IMR-90 (cell line): ENCODE measurements at regions not wholly inside any gene's neighbourhood (a gene's known extent, or its start where the extent isn't known, plus 50 kb on each side); places are given as distances from the start of the nearest gene placed in this dataset.

Experiments
- ATAC-seq: fragments of 200-7000 bp; cut with Tn5 transposase; 2 replicates; pipeline ENCODE4 v1.9.1; 2020; ENCODE audit warnings: low read depth, mild to moderate bottlenecking, moderate library complexity
- BruUV-seq: library from RNA; stranded (reverse); fragments of 400-500 nt; replicated peaks from 2 replicates; lab custom pipeline; 2021; lab: Mats Ljungman, UMichigan
- CTCF ChIA-PET: fragments of 300-600 bp; formaldehyde crosslinking; extraction: SDS; loops from one replicate; lab custom pipeline; 2021; ENCODE audit warnings: antibody characterized with exemption; lab: Yijun Ruan, JAX
- POLR2A ChIA-PET: fragments of 300-600 bp; sonication (Branson Sonifier 250); formaldehyde crosslinking; loops from one replicate; lab custom pipeline; 2022; ENCODE audit warnings: antibody characterized with exemption; ENCODE audit not compliant: unreplicated experiment; lab: Charles Lee
- DNase-seq: peaks from one replicate; pipeline ENCODE4 v3.0.0; 2013
- H2AFZ ChIP-seq: replicated peaks from 2 replicates; pipeline ENCODE3; 2013; ENCODE audit warnings: low read length, mild to moderate bottlenecking; ENCODE audit not compliant: poor library complexity
- H2AK5ac ChIP-seq: 2 replicates; pipeline ENCODE4 v1.6.1; 2013; ENCODE audit warnings: low read depth, low read length, inconsistent platforms
- H2AK9ac ChIP-seq: replicated peaks from 2 replicates; pipeline ENCODE3; 2013; ENCODE audit warnings: mild to moderate bottlenecking, low read depth, low read length, moderate library complexity; ENCODE audit not compliant: poor library complexity
- H2BK120ac ChIP-seq: 2 replicates; pipeline ENCODE4 v1.6.1; 2013; ENCODE audit warnings: low read depth, low read length, inconsistent platforms
- H2BK15ac ChIP-seq: 3 replicates; pipeline ENCODE4 v1.6.1; 2013; ENCODE audit warnings: low read depth, low read length, inconsistent platforms
- H2BK20ac ChIP-seq: 2 replicates; pipeline ENCODE4 v1.6.1; 2013; ENCODE audit warnings: low read depth, mild to moderate bottlenecking, inconsistent platforms, low read length, moderate library complexity
- H2BK5ac ChIP-seq: 2 replicates; pipeline ENCODE4 v1.6.1; 2013; ENCODE audit warnings: mild to moderate bottlenecking, low read depth, low read length, inconsistent platforms; ENCODE audit not compliant: poor library complexity, severe bottlenecking
- H3K14ac ChIP-seq: replicated peaks from 2 replicates; pipeline ENCODE4 v1.6.1; 2013; ENCODE audit warnings: low read depth, low read length, inconsistent platforms
- H3K18ac ChIP-seq: 2 replicates; pipeline ENCODE4 v1.6.1; 2013; ENCODE audit warnings: low read depth, low read length, control low read depth
- H3K23ac ChIP-seq: 2 replicates; pipeline ENCODE4 v1.6.1; 2013; ENCODE audit warnings: low read depth, low read length, inconsistent platforms
- H3K27ac ChIP-seq: 2 replicates; pipeline ENCODE4 v1.5.1; 2013; ENCODE audit warnings: mild to moderate bottlenecking, control low read depth, low read length; ENCODE audit not compliant: insufficient read depth
- H3K27me3 ChIP-seq: 2 replicates; pipeline ENCODE4 v1.6.1; 2013; ENCODE audit warnings: low read length; ENCODE audit not compliant: control insufficient read depth, insufficient read depth
- H3K36me3 ChIP-seq: 2 replicates; pipeline ENCODE4 v1.6.1; 2013; ENCODE audit warnings: low read length, mixed read lengths; ENCODE audit not compliant: control insufficient read depth, insufficient read depth
- H3K4ac ChIP-seq: 2 replicates; pipeline ENCODE4 v1.6.1; 2013; ENCODE audit warnings: low read depth, low read length, inconsistent platforms
- H3K4me1 ChIP-seq: 2 replicates; pipeline ENCODE4 v1.6.1; 2013; ENCODE audit warnings: low read length, mixed read lengths; ENCODE audit not compliant: control insufficient read depth, insufficient read depth
- H3K4me2 ChIP-seq: 2 replicates; pipeline ENCODE4 v1.6.1; 2013; ENCODE audit warnings: low read depth, mild to moderate bottlenecking, control low read depth, low read length, moderate library complexity
- H3K4me3 ChIP-seq: 2 replicates; pipeline ENCODE4 v1.5.1; 2013; ENCODE audit warnings: low read depth, mild to moderate bottlenecking, control low read depth, low read length, moderate library complexity; ENCODE audit not compliant: insufficient read depth
- H3K56ac ChIP-seq: 2 replicates; pipeline ENCODE4 v1.6.1; 2013; ENCODE audit warnings: low read length, inconsistent platforms; ENCODE audit not compliant: insufficient read depth; ENCODE audit errors: extremely low read depth
- H3K79me1 ChIP-seq, 2 experiments: 2 replicates each; pipeline ENCODE4 v1.6.1; 2013; ENCODE audit warnings: low read length in 2 of 2, inconsistent platforms in 1 of 2, low read depth in 1 of 2
- H3K9ac ChIP-seq: 2 replicates; pipeline ENCODE4 v1.6.1; 2013; ENCODE audit warnings: low read depth, low read length, control low read depth
- H3K9me1 ChIP-seq: 2 replicates; pipeline ENCODE4 v1.6.1; 2013; ENCODE audit warnings: low read length, inconsistent platforms; ENCODE audit not compliant: insufficient read depth
- H3K9me3 ChIP-seq: 2 replicates; pipeline ENCODE4 v1.6.1; 2013; ENCODE audit warnings: low read length; ENCODE audit not compliant: control insufficient read depth, insufficient read depth
- H4K20me1 ChIP-seq: 2 replicates; pipeline ENCODE4 v1.6.1; 2013; ENCODE audit warnings: low read length, inconsistent platforms; ENCODE audit not compliant: insufficient read depth
- H4K5ac ChIP-seq: 2 replicates; pipeline ENCODE4 v1.6.1; 2013; ENCODE audit warnings: mild to moderate bottlenecking, low read depth, low read length, control low read depth
- H4K8ac ChIP-seq, 2 experiments: 2 replicates each; pipeline ENCODE4 v1.6.1; 2013; ENCODE audit warnings: low read depth in 2 of 2, low read length in 2 of 2, control low read depth in 1 of 2, inconsistent platforms in 1 of 2
- H4K91ac ChIP-seq: 2 replicates; pipeline ENCODE4 v1.6.1; 2013; ENCODE audit warnings: low read depth, low read length, inconsistent platforms; ENCODE audit not compliant: insufficient read depth
- BHLHE40 ChIP-seq: fragments of 150-350 bp; IDR thresholded peaks from 2 replicates; pipeline ENCODE4 v1.6.1; 2016; ENCODE audit warnings: mild to moderate bottlenecking, low read depth, low read length
- CEBPB ChIP-seq: IDR thresholded peaks from 2 replicates; pipeline ENCODE4 v1.6.1; 2012; ENCODE audit warnings: low read depth, low read length, improper control_type of control experiment
- CHD1 ChIP-seq: IDR thresholded peaks from 2 replicates; pipeline ENCODE4 v1.6.1; 2012; ENCODE audit warnings: low read depth, low read length, improper control_type of control experiment
- ELK1 ChIP-seq: fragments of 150-350 bp; IDR thresholded peaks from 2 replicates; pipeline ENCODE4 v1.6.1; 2016; ENCODE audit warnings: low read depth, mild to moderate bottlenecking, low read length, moderate library complexity, borderline replicate concordance
- FOS ChIP-seq: fragments of 150-350 bp; IDR thresholded peaks from 2 replicates; pipeline ENCODE4 v1.6.1; 2016; ENCODE audit warnings: low read depth, low read length
- MAFK ChIP-seq: IDR thresholded peaks from 2 replicates; pipeline ENCODE4 v1.6.1; 2012; ENCODE audit warnings: low read depth, low read length, improper control_type of control experiment
- MAZ ChIP-seq: IDR thresholded peaks from 2 replicates; pipeline ENCODE4 v1.6.1; 2012; ENCODE audit warnings: low read depth, mild to moderate bottlenecking, low read length, improper control_type of control experiment, moderate library complexity, borderline replicate concordance
- MXI1 ChIP-seq: IDR thresholded peaks from 2 replicates; pipeline ENCODE4 v1.6.1; 2012; ENCODE audit warnings: low read depth, mild to moderate bottlenecking, low read length, moderate library complexity, borderline replicate concordance
- NFE2L2 ChIP-seq: fragments of 150-350 bp; IDR thresholded peaks from 2 replicates; pipeline ENCODE4 v1.6.1; 2016; ENCODE audit warnings: low read depth, mild to moderate bottlenecking, low read length
- POLR2A ChIP-seq: IDR thresholded peaks from 2 replicates; pipeline ENCODE4 v1.6.1; 2012; ENCODE audit warnings: mild to moderate bottlenecking, low read depth, low read length
- RAD21 ChIP-seq: IDR thresholded peaks from 2 replicates; pipeline ENCODE4 v1.6.1; 2012; ENCODE audit warnings: low read length, improper control_type of control experiment
- RCOR1 ChIP-seq: IDR thresholded peaks from 2 replicates; pipeline ENCODE4 v1.6.1; 2012; ENCODE audit warnings: mild to moderate bottlenecking, low read length, improper control_type of control experiment; ENCODE audit not compliant: insufficient replicate concordance
- RFX5 ChIP-seq: IDR thresholded peaks from 2 replicates; pipeline ENCODE4 v1.8.0; 2012; ENCODE audit warnings: low read depth, mild to moderate bottlenecking, low read length, moderate library complexity
- SMC3 ChIP-seq: fragments of 150-350 bp; IDR thresholded peaks from 2 replicates; pipeline ENCODE4 v1.6.1; 2016; ENCODE audit warnings: low read depth, mild to moderate bottlenecking, antibody characterized with exemption, low read length, moderate library complexity
- USF2 ChIP-seq: fragments of 150-350 bp; IDR thresholded peaks from 2 replicates; pipeline ENCODE4 v1.6.1; 2017; ENCODE audit warnings: mild to moderate bottlenecking, antibody characterized with exemption, low read length, low read depth
- WGBS, 2 experiments: methylation state at CpG; one replicate each; pipeline versions ENCODE4 v1.1.5 to v1.1.7; 2013; ENCODE audit warnings: missing lambda C conversion rate in 2 of 2; ENCODE audit not compliant: insufficient read length in 1 of 2; ENCODE audit errors: extremely low coverage in 2 of 2; 5-methylcytosine and 5-hydroxymethylcytosine counted together
- dilution Hi-C: fragments of 300-500 bp; cut with HindIII; formaldehyde crosslinking; loops from one replicate; pipeline ENCODE4 v1.14.3; 2018; ENCODE audit warnings: low sequenced_read_pairs; ENCODE audit not compliant: unreplicated experiment
- in situ Hi-C: fragments of 300-500 bp; cut with MboI; formaldehyde crosslinking; loops from 3 replicates; pipeline ENCODE4 v1.14.3; 2019; ENCODE audit warnings: low sequenced_read_pairs, inconsistent platforms, mixed read lengths
- intact Hi-C: fragments of 100-400 bp; cut with micrococcal nuclease; formaldehyde crosslinking; loops from 2 replicates; pipeline ENCODE4 v1.10.0; 2022
- TF ChIP-seq, protein P1 (sequence below): conservative IDR thresholded peaks from 2 replicates; pipeline ENCODE4 v1.5.1; 2012; ENCODE audit warnings: mild to moderate bottlenecking, low read depth, low read length, improper control_type of control experiment

GRCh38 chr1:56278061-56278460 is 301.3 kb downstream of the PLPP3 start:
- Histone ChIP-seq H2AK9ac (no peak overlapping the region), H3K23ac (no peak overlapping the region), H4K91ac (no peak overlapping the region), H3K36me3 (no peaks in the 10 kb centered on the region), H3K14ac (no peak overlapping the region), H3K9me3 (no peaks in the 10 kb centered on the region), H2BK120ac (no peak overlapping the region), H3K27ac (no peak overlapping the region), H3K18ac (no peak overlapping the region), H3K56ac (no peak overlapping the region), H4K8ac (no peak overlapping the region), H3K27me3 (no peaks in the 10 kb centered on the region), H2BK5ac (no peak overlapping the region), H3K4me1 (no peaks in the 10 kb centered on the region), H4K5ac (no peak overlapping the region), H3K4me3 (no peak overlapping the region), H2BK15ac (no peak overlapping the region), H2AK5ac (no peak overlapping the region), H3K9me1 (no peaks in the 10 kb centered on the region), H2AFZ (no peak overlapping the region), H2BK20ac (no peak overlapping the region), H3K9ac (no peak overlapping the region), H3K4ac (no peak overlapping the region), H4K20me1 (no peaks in the 10 kb centered on the region), H3K4me2 (no peak overlapping the region), H3K79me1 (no peaks in the 10 kb centered on the region)
- TF ChIP-seq USF2: no peak
- no peak for TF ChIP-seq MXI1
- TF ChIP-seq RFX5: no peak
- TF ChIP-seq RCOR1: no peak
- TF ChIP-seq POLR2A: no peak
- TF ChIP-seq SMC3: no peak
- no peak for TF ChIP-seq NFE2L2
- TF ChIP-seq MAZ: no peak
- no peak for TF ChIP-seq RAD21
- TF ChIP-seq MAFK: no peak
- no peak for TF ChIP-seq CHD1
- no peak for TF ChIP-seq BHLHE40
- TF ChIP-seq CEBPB: no peak
- TF ChIP-seq ELK1: no peak
- no peak for TF ChIP-seq FOS
- TF ChIP-seq, protein P1, sequence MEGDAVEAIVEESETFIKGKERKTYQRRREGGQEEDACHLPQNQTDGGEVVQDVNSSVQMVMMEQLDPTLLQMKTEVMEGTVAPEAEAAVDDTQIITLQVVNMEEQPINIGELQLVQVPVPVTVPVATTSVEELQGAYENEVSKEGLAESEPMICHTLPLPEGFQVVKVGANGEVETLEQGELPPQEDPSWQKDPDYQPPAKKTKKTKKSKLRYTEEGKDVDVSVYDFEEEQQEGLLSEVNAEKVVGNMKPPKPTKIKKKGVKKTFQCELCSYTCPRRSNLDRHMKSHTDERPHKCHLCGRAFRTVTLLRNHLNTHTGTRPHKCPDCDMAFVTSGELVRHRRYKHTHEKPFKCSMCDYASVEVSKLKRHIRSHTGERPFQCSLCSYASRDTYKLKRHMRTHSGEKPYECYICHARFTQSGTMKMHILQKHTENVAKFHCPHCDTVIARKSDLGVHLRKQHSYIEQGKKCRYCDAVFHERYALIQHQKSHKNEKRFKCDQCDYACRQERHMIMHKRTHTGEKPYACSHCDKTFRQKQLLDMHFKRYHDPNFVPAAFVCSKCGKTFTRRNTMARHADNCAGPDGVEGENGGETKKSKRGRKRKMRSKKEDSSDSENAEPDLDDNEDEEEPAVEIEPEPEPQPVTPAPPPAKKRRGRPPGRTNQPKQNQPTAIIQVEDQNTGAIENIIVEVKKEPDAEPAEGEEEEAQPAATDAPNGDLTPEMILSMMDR: no peak
- dilution Hi-C loops: no loop called here
- no TSS peak for BruUV-seq
- no CpG with 5 or more reads among the region's 3 CpGs for WGBS, 2 experiments
- intact Hi-C loops: no loop called here
- ChIA-PET POLR2A (no interaction called here), CTCF (interaction anchor here (0.6 to 1.5 kb wide), 2 partner anchors 16 to 105 kb away, joined by 3 to 5 read pairs; no protein-coding TSS in a partner anchor)
- in situ Hi-C loops: no loop called here
- no peak for ATAC-seq
- no peak for DNase-seq
